OCI-LY1 (cell line): ENCODE measurements at regions not wholly inside any gene's neighbourhood (a gene's known extent, or its start where the extent isn't known, plus 50 kb on each side); places are given as distances from the start of the nearest gene placed in this dataset.

Experiments used
- H2AFZ ChIP-seq: fragments of 200-600 bp; sonication (generic), shearing (Covaris generic); 2 replicates; pipeline ENCODE4 v1.6.0; 2014; ENCODE audit warnings: antibody characterized with exemption, mild to moderate bottlenecking, low read length
- H3F3A ChIP-seq: fragments of 200-600 bp; sonication (generic), shearing (Covaris generic); 2 replicates; pipeline ENCODE4 v1.6.0; 2014; ENCODE audit warnings: mild to moderate bottlenecking, antibody characterized with exemption, low read length, moderate library complexity; ENCODE audit not compliant: insufficient read depth
- H3K27ac ChIP-seq: fragments of 200-600 bp; sonication (generic); 2 replicates; pipeline ENCODE4 v1.5.1; 2014; ENCODE audit warnings: low read length, mixed run types, mild to moderate bottlenecking, low read depth; ENCODE audit not compliant: poor library complexity, severe bottlenecking
- H3K27me3 ChIP-seq: fragments of 200-600 bp; sonication (generic); 2 replicates; pipeline ENCODE4 v1.6.0; 2014; ENCODE audit warnings: antibody characterized with exemption, mild to moderate bottlenecking, low read length, moderate library complexity; ENCODE audit not compliant: insufficient read depth
- H3K36me3 ChIP-seq: fragments of 200-600 bp; sonication (generic); 2 replicates; pipeline ENCODE4 v1.6.1; 2014; ENCODE audit warnings: mild to moderate bottlenecking, antibody characterized with exemption, low read length, moderate library complexity, mixed read lengths; ENCODE audit not compliant: insufficient read depth
- H3K4me1 ChIP-seq: fragments of 200-600 bp; sonication (generic); 2 replicates; pipeline ENCODE4 v1.5.1; 2014; ENCODE audit warnings: mild to moderate bottlenecking, low read length, moderate library complexity; ENCODE audit not compliant: insufficient read depth, severe bottlenecking
- H3K4me2 ChIP-seq: fragments of 200-600 bp; sonication (generic), shearing (Covaris generic); 2 replicates; pipeline ENCODE4 v1.6.1; 2014; ENCODE audit warnings: low read length
- H3K4me3 ChIP-seq: fragments of 200-600 bp; sonication (generic); 2 replicates; pipeline ENCODE4 v1.5.1; 2014; ENCODE audit warnings: low read length, low read depth, mild to moderate bottlenecking, mixed read lengths; ENCODE audit not compliant: poor library complexity, severe bottlenecking
- H3K79me2 ChIP-seq: fragments of 200-600 bp; shearing (Covaris generic); 2 replicates; pipeline ENCODE4 v1.6.1; 2016; ENCODE audit warnings: mixed run types, low read length, mixed read lengths; ENCODE audit not compliant: insufficient read depth
- H3K9ac ChIP-seq: fragments of 200-600 bp; sonication (generic), shearing (Covaris generic); 2 replicates; pipeline ENCODE4 v1.6.1; 2014; ENCODE audit warnings: mild to moderate bottlenecking, low read length, mixed read lengths
- H3K9me2 ChIP-seq: fragments of 200-600 bp; sonication (generic), shearing (Covaris generic); 2 replicates; pipeline ENCODE4 v1.6.1; 2014; ENCODE audit warnings: low read depth, mild to moderate bottlenecking, low read length, mixed read lengths
- H3K9me3 ChIP-seq: fragments of 200-600 bp; shearing (Covaris generic); 2 replicates; pipeline ENCODE4 v1.6.1; 2014; ENCODE audit warnings: low read length, mixed read lengths
- H4K20me1 ChIP-seq: fragments of 200-600 bp; sonication (generic), shearing (Covaris generic); 2 replicates; pipeline ENCODE4 v1.6.0; 2016; ENCODE audit warnings: mild to moderate bottlenecking, low read length; ENCODE audit not compliant: insufficient read depth
- CTCF ChIP-seq: fragments of 200-600 bp; sonication (generic), shearing (Covaris generic); IDR thresholded peaks from 2 replicates; pipeline ENCODE4 v1.5.1; 2017; ENCODE audit warnings: mild to moderate bottlenecking, antibody characterized with exemption, low read length, moderate library complexity, mixed read lengths
- EZH2 ChIP-seq: fragments of 200-600 bp; sonication (generic), shearing (Covaris generic); IDR thresholded peaks from 2 replicates; pipeline ENCODE4 v1.8.0; 2017; ENCODE audit warnings: borderline replicate concordance, mixed run types, mild to moderate bottlenecking, antibody characterized with exemption, low read length, moderate library complexity, mixed read lengths

- H2AFZ ChIP-seq = no peak overlapping the region
- peaks cover 5% of the 10 kb centered on the region for H3K27me3 ChIP-seq
- H3K36me3 ChIP-seq = no peaks in the 10 kb centered on the region
- TF ChIP-seq EZH2 (no peak), CTCF (no peak)
- peaks cover 29% of the 10 kb centered on the region for H3K4me1 ChIP-seq
- no peaks in the 10 kb centered on the region for H3F3A ChIP-seq
- no peak overlapping the region for H3K4me2 ChIP-seq
- H3K9ac ChIP-seq = no peak overlapping the region
- H3K79me2 ChIP-seq = no peaks in the 10 kb centered on the region
- no peaks in the 10 kb centered on the region for H3K9me2 ChIP-seq
- no peak overlapping the region for H3K4me3 ChIP-seq
- no peaks in the 10 kb centered on the region for H3K9me3 ChIP-seq
- H4K20me1 ChIP-seq = no peaks in the 10 kb centered on the region
- H3K27ac ChIP-seq = no peak overlapping the region
These were observed 152.7 kb upstream of the GSE1 start for GRCh38 chr16:85460252-85461021.

GRCh38 chr16:85461022-85461813, 151.9 kb upstream of the GSE1 start:
- Histone ChIP-seq H3K79me2 (no peaks in the 10 kb centered on the region), H3K27me3 (peaks cover 5% of the 10 kb centered on the region), H3K9me3 (no peaks in the 10 kb centered on the region), H3K27ac (no peak overlapping the region), H3K4me2 (no peak overlapping the region), H4K20me1 (no peaks in the 10 kb centered on the region), H3K9ac (no peak overlapping the region), H2AFZ (no peak overlapping the region), H3K36me3 (no peaks in the 10 kb centered on the region), H3K4me3 (no peak overlapping the region), H3K9me2 (no peaks in the 10 kb centered on the region), H3K4me1 (peaks cover 29% of the 10 kb centered on the region), H3F3A (no peaks in the 10 kb centered on the region)
- no peak for TF ChIP-seq EZH2
- TF ChIP-seq CTCF = no peak

- no peaks in the 10 kb centered on the region for H3K79me2 ChIP-seq
- peaks cover 5% of the 10 kb centered on the region for H3K27me3 ChIP-seq
- H3K27ac ChIP-seq = no peak overlapping the region
- no peak overlapping the region for H3K4me3 ChIP-seq
- H2AFZ ChIP-seq = no peak overlapping the region
- no peaks in the 10 kb centered on the region for H3K9me2 ChIP-seq
- H3K4me2 ChIP-seq = 0 out of 2 replicates have a peak overlapping the region, but pooled peaks have one; percentile 27
- H3K9me3 ChIP-seq = no peaks in the 10 kb centered on the region
- TF ChIP-seq CTCF (no peak), EZH2 (no peak)
- peaks cover 29% of the 10 kb centered on the region for H3K4me1 ChIP-seq
- H4K20me1 ChIP-seq = no peaks in the 10 kb centered on the region
- H3K36me3 ChIP-seq = no peaks in the 10 kb centered on the region
- H3F3A ChIP-seq = no peaks in the 10 kb centered on the region
- no peak overlapping the region for H3K9ac ChIP-seq
These were observed 151.1 kb upstream of the GSE1 start for GRCh38 chr16:85461814-85462713.
